Sciatic nerve (tissue), 2 donors: ENCODE measurements at regions not wholly inside any gene's neighbourhood (a gene's known extent, or its start where the extent isn't known, plus 50 kb on each side); places are given as distances from the start of the nearest gene placed in this dataset.
A peak's percentile ranks its signal among the peaks of the same experiment; 100 is the strongest.
"Not testable (repeated sequence)": the region's sequence is repeated elsewhere in the genome, so short reads cannot be mapped to it uniquely, and the experiment has no call there.

ENCODE experiments used
- ATAC-seq: fragments of 200-7000 bp; cut with Tn5 transposase; one replicate; pipeline ENCODE4 v1.9.1; 2020; ENCODE audit warnings: mild to moderate bottlenecking, moderate library complexity
- DNase-seq: peaks from one replicate; pipeline ENCODE4 v3.0.0-alpha.2; 2020; ENCODE audit warnings: low spot score
- intact Hi-C: fragments of 100-400 bp; cut with DNase I; formaldehyde crosslinking; loops from one replicate; pipeline ENCODE4 v1.14.2; 2022
- donor health status: DM: no; HTN: no; CAD: no.
- donor health status: DM: no; HTN: no; CAD: no.

DNA sequence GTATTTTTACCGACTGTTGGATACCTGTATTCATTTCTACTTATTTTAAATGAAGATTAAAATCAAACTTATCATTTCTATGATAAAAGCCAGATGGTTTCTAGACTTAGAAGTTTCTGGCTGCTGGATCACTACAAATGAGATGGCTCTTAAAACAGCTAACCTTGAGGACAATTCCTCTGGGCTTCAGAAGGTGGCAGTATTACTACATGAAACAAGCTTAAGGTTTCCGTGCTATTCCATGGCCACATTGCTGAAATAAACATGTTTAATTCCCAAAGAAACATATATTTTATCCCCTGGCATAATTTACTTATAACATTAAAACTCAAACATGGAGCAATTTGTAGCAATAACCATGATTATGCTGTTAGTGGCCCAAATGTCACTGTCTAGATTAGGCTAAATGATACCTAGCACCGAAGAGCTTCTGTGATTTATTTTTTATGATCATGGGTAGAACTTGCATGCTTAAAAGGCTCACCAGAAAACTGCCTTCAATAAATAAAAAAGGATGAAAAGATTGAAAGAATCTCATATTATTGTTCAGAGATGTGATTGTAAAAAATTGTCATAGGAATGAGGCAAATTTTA is 204.0 kb upstream of the NANOGP8 start:
- intact Hi-C loops: no loop called here
- DNase-seq (no peak), ATAC-seq (peak; percentile 63)

DNA sequence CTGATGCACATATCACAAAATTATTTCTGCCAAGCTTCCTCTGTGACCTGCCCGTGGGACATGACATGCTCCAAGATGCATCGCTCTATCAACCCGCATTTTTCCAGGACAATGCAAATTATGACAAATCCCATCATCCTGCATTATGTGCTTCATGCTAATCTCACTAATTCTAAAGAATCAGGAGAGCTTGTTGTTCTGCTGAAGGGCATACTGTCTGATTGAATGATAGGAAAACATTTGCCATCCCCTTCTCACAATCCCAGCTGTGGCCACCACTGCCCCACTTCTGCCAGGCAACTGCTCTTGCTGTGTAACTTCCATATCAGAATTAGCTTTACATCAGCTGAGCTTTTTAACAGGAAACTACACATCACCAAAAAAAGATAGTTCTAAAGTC is 203.5 kb upstream of the NANOGP8 start:
- DNase-seq (no peak), ATAC-seq (no peak)
- intact Hi-C loops: no loop called here

DNA sequence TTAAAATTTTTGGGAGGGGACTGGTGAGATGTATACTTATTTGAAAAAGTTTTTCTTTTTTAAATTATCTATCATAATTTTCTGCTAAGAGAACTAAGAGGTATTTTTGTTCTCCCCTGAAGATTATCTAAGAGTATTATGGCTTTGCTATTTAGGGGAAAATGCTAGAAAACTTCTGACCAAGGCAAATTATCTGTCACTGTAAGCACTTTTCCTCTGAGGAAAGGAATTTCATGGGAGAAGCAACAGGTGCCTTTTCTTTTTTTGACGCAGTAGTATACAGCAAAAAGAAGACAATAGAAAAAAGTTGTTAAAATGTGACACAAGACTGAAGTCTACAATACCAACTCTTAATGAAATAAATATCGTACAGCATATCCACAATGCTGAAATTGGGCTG is 201.6 kb upstream of the NANOGP8 start:
- DNase-seq (no peak), ATAC-seq (no peak)
- intact Hi-C loops: no loop called here

GRCh38 chr15:35282965-35283496 is 197.9 kb upstream of the NANOGP8 start:
- DNase-seq (no peak), ATAC-seq (no peak)
- intact Hi-C loops: no loop called here

DNA sequence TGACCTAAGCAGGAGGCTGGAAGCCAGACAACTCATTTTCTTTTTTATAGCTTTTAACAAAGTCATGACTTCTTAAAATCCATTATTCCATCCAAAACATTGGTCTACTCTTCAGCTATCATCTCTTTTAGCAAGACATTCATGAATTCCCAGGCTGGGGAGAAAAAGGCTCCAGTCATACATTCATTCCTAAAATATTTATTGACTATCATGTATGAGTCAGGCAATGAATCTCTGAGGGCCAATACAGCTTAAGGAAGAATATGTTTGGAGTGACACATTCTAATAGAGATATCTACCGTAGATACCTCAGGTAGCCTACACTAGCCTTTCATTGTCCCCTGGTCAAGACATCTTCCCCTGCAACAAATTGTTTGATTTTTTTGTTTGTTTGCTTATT is 196.4 kb upstream of the NANOGP8 start:
- ATAC-seq (no peak), DNase-seq (no peak)
- intact Hi-C loops: no loop called here

GRCh38 chr15:35279811-35280210 is 194.7 kb upstream of the NANOGP8 start:
- intact Hi-C loops: no loop called here

GRCh38 chr15:35271371-35272043 is 186.4 kb upstream of the NANOGP8 start:
- DNase-seq (no peak), ATAC-seq (no peak)
- intact Hi-C loops: no loop called here

More at GRCh38 chr15:35279811-35280210, 194.7 kb upstream of the NANOGP8 start:
- no peak for ATAC-seq
- DNase-seq: no peak

- ATAC-seq: no peak
- intact Hi-C loops: no loop called here
- no peak for DNase-seq
Measured at GRCh38 chr15:35260941-35261340, 175.8 kb upstream of the NANOGP8 start.

DNA sequence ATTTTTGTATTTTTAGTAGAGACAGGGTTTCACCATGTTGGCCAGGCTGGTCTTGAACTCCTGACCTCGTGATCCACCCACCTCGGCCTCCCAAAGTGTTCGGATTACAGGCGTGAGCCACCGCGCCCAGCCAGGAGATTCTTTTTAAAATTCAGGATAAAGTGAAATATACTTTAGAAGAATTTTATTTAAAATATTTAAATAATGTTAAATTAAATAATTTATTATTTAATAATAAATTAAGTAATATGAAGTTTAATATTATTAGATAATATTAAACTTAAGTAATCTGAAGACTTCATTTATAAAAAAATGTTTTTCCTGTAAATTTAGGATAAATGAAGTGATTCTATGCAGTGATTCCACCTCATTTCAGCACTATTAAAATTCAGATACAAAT is 175.2 kb upstream of the NANOGP8 start:
- intact Hi-C loops, DNase-seq, ATAC-seq: not testable (repeated sequence)

DNA sequence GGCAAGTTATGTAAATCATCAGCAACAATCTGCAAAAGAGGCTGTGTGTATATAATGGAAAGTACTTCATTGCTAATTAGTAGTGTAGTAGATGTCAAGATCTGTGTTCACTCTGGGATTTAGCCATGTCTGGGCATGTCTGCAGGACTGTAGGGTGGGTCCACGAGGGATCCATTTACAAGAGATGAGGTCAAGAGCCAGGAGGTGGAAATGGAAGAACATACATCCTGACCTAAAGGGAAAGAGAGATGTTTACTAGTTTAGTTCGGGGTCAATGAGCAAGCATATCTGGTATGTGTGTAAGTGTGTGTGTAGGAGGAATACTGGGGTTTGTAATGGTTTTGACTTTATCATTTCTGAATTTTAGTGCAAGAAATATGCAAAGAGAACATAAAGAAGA is 171.5 kb upstream of the NANOGP8 start:
- intact Hi-C loops: no loop called here
- no peak for ATAC-seq
- no peak for DNase-seq

DNA sequence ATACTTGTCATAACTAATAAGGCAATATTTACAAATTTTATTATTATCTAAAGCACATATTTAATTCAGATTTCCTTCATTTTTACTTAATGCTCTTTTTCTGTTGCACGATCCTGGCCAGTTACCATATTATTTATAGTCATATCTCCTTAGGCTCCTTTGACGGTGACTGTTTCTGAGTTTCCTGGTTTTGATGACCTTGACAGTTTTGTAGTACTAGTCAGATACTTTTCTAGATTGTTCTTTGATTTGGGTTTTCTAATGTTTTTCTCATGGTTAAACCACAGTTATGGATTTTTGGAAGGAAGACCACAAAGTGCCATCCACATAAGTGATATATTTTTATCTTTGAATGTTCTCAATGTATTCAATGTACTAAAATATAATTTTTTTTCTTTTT is 171.0 kb upstream of the NANOGP8 start:
- intact Hi-C loops: no loop called here

DNA sequence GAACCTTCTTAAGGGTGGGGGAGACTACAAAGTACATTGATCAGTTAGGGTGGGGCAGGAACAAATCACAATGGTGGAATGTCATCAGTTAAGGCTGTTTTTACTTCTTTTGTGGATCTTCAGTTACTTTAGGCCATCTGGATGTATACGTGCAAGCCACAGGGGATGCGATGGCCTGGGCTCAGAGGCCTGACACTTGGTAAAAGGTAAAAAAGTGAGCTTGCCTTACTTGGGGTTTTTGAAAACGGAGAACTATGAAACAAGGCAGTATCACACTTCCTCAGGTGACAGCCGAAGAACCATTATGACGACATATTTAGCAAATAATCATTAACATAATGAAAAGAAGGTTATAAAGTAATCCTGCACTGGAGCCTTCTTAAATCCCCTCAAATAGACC is 169.8 kb upstream of the NANOGP8 start:
- DNase-seq, ATAC-seq, intact Hi-C loops: not testable (repeated sequence)

More for the DNA sequence above, 171.0 kb upstream of the NANOGP8 start:
- ATAC-seq (no peak), DNase-seq (no peak)

DNA sequence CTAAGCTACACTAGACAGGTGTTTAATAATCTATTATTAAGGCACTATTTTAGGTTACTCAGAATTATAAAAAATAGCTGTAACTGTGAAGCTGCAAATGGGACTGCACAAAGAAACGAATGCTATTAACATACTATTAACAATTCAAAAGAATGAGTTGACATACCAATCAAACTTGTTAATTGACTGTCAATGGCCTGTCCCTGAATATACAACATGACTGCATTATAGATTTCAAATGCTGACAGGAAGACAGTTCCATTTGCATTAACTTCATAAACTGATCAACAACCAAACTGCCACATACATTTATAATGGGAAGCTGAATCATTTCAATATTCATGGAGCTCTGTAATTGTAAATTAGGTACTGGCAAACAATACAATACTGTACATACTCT is 169.0 kb upstream of the NANOGP8 start:
- DNase-seq: no peak
- intact Hi-C loops: no loop called here
- ATAC-seq: no peak

DNA sequence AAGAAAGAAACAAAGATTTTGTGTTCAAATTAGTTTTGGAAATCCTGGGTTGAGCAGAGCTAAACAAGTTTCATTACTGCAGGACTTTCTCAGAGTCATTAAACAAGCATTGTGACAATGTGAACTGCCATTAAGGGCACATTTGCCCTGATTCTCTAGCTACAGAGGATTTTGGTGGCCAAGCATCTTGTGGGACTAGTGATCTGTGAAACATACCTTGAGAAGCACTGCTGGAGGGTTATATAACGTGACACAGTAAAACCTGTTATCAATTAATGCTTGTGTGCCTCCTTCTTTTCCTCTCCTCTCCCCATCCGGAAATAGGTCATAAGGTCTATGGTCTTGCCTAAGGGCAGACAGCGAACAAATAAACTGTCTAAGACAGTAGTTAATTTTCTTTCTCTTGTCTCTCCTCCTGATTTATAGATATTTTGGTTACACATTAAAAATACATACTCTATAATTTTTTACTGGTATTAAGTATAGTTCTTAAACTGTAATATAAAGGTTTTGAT is 167.3 kb upstream of the NANOGP8 start:
- intact Hi-C loops: no loop called here
- no peak for ATAC-seq

DNA sequence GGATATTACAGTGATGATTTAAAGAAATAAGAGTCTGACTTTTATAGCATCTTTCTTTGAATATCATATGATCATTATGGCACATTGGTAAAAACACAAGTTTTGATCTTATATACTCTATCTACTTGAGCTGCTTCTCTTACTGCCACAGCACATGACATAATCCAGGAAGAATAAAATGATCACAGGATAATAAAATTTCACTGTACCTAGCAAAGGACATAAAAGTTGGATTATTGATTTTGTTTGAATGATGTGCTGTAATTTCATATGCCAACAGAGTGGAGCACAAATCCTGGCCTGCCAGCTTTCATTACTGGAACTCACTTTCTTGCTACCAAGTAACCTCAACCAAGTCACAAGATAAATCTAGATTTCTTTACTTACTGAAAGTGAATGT is 162.1 kb upstream of the NANOGP8 start:
- DNase-seq (no peak), ATAC-seq (no peak)
- intact Hi-C loops: no loop called here

More for the DNA sequence above, 167.3 kb upstream of the NANOGP8 start:
- DNase-seq: no peak

- no peak for DNase-seq
- ATAC-seq: no peak
- intact Hi-C loops: no loop called here
Measured at GRCh38 chr15:35246451-35246850, 161.4 kb upstream of the NANOGP8 start.

DNA sequence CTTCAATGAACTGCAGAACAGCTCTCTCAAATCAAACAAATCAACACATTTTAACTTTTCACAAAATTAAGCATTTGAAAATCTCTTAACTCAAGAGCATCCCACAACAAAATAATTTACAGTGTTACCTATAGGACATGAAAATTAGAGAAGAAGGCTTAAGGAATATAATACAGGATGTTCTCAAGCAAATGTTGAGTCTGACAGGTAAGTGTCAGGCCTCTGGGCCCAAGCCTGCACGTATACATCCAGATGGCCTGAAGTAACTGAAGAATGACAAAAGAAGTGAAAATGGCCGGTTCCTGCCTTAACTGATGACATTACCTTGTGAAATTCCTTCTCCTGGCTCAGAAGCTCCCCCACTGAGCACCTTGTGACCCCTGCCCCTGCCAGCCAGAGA is 160.6 kb upstream of the NANOGP8 start:
- intact Hi-C loops, DNase-seq, ATAC-seq: not testable (repeated sequence)

DNA sequence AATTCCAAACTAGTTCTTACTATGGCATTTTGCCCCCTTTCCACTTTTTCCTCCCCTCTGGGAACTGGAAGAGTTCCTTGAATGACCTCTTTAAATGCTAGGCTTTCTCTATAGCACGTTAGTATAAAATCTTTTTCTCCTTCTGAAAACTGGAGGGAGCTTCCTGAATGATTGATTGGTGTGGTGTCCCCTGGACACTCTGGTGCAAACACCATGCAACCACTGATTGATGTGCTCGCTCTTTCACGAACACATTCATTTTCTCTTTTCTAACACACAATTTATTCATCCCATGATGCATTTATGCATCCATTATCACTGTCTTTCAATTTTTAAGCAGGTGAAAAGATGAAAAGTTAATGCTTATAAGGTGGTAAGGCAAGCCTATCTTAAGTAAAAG is 159.1 kb upstream of the NANOGP8 start:
- intact Hi-C loops: no loop called here
- DNase-seq: no peak
- no peak for ATAC-seq

- DNase-seq (no peak), ATAC-seq (no peak)
- intact Hi-C loops: no loop called here
Measured at GRCh38 chr15:35243758-35244157, 158.7 kb upstream of the NANOGP8 start.

- ATAC-seq, DNase-seq, intact Hi-C loops: not testable (repeated sequence)
Measured at GRCh38 chr15:35239693-35240092, 154.6 kb upstream of the NANOGP8 start.
